GM19193 (cell line): ENCODE measurements at regions not wholly inside any gene's neighbourhood (a gene's known extent, or its start where the extent isn't known, plus 50 kb on each side); places are given as distances from the start of the nearest gene placed in this dataset.

Experiments used
- POLR2A ChIP-seq: IDR thresholded peaks from 4 replicates; pipeline ENCODE4 v1.6.1; 2011; ENCODE audit not compliant: insufficient read depth, insufficient read length; ENCODE audit errors: extremely low read depth

DNA sequence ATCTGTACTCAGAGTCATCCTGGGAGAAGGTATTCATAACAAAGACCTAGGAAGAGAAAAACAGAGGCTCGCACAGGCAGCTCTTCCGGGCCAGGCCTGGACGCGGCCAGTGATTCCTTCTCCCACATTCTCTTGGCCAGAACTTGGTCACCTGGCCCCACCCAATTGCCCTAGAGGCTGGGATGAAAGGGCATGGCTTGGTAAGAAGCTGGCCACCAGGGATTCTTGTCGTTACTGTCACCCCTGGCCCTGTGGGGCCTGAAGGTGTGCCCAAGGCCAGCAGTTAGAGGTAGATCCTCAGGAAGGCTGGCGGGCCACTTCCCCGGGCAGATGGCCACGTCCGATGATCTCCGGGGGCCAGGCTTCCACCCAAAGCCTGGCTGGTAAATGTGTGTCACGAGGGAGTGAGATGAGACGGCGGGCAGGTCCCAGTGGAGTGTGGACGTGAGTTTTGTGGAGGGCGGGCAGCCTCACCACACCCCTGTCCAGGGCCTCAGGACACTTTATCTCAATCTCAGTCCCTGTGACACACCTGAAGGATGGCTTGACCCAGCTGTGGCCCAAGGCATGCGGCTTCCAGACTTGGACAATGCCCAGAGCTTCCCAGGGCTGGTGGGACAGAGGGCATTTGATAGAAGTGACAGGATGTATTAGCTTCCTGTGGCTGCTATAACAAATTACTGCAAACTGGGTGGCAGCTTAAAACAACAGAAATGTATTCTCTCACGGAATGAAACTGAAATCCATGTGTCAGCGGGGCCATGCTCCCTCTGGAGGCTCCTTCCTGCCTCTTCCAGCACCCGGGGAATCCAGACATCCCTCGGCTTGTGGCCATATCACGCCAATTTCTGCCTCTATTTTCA lies 66.3 kb upstream of the GSE1 start:
- no peak for TF ChIP-seq POLR2A

- TF ChIP-seq POLR2A, result no peak
These were observed 64.7 kb upstream of the GSE1 start for GRCh38 chr16:85548375-85548774.

GRCh38 chr16:85549766-85550421 lies 63.2 kb upstream of the GSE1 start:
- no peak for TF ChIP-seq POLR2A

DNA sequence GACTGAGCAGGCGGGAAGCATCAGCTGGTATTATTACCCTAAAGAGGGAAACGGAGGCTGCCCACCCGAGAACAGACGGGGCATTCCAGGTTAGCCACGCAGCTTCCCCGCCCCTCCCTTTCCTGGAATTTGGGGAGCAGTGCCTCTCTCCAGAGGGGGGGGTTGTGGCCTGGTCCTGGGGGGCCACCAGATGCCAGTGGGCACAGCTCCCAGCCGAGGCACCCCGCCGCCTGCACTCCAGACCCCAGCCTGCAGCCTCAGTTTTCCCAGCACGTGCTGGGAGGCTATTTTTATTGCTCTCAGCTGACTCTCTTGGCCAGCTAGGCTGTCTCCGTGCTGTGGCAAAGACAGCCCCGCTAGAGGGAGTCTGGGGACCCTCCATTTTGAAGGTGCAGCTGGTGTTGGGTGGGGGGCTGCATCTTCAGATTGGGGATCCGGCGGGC lies 62.7 kb upstream of the GSE1 start:
- TF ChIP-seq POLR2A, result no peak

GRCh38 chr16:85550953-85551924 lies 61.9 kb upstream of the GSE1 start:
- no peak for TF ChIP-seq POLR2A

DNA sequence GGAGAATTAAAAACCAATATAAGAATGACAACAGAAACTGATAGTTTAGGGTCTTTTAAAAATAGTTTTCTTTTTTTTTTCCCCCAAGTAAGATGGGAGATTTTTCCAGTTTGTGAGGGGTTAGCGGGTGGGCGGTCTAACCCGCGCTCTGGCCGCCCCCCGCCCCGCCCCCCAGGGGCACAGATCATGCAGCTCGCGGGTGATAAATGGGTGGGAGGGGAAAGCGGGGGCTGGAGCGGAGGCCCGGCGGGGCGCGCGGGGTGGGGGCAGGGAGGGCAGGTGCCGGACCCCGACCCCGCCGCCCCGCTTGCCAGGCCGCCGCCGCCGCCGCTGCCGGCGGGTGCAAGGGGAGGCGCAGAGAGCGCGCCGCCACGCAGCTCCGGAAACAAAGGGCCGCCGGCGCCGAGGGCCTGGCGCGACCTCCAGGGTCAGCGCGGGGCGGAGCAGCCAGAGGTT lies 60.1 kb upstream of the GSE1 start:
- no peak for TF ChIP-seq POLR2A

GRCh38 chr16:85553436-85554113 lies 59.5 kb upstream of the GSE1 start:
- peak; percentile 53 for TF ChIP-seq POLR2A

DNA sequence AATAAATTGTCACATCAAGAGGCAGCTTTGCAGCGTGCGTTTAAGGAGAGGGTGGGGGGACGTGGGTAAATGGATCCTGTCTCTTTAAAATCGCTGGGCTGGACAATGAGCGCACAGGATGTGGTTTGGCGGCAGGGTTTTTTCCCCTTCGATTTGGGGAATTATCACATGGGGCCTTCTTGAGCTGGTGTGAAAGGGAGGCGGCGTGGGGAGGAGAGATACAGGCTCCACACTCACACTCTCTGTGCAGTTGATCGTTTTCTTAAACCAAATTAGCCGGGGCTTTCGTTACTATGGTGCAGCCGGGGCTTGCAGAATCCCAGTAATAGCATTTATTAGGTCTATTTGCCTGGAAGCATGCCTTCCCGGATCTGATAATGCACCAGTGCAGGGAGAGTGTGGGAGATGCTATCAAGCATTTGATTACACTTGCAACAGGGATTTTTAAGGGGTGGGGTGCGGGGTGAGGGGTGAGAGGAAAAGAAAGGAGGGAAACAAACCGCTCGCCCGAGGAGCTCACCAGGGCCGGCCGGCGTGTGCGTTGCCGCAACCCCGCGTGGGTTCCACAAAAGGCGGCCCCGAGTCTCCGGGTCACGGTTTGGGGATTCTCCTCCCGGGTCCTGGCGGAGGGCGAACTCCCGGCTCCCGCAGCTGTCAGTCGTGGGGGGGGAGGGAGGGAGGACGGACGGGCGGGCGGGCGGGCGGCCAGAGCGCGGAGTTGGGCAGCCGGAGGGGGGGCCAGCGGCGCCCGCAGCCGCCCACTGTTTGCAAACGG lies 58.8 kb upstream of the GSE1 start:
- peak; percentile 73 for TF ChIP-seq POLR2A

- TF ChIP-seq POLR2A, result no peak
These were observed 58.0 kb upstream of the GSE1 start for GRCh38 chr16:85554889-85555718.

GRCh38 chr16:85555719-85556455 lies 57.2 kb upstream of the GSE1 start:
- TF ChIP-seq POLR2A, result peak; percentile 70

GRCh38 chr16:85556456-85557082 lies 56.6 kb upstream of the GSE1 start:
- TF ChIP-seq POLR2A, result peak; percentile 6
